AG09319 (cell line): ENCODE measurements at regions not wholly inside any gene's neighbourhood (a gene's known extent, or its start where the extent isn't known, plus 50 kb on each side); places are given as distances from the start of the nearest gene placed in this dataset.
"Not testable (repeated sequence)": the region's sequence is repeated elsewhere in the genome, so short reads cannot be mapped to it uniquely, and the experiment has no call there.

Experiments
- DNase-seq: peaks from one replicate; pipeline ENCODE4 v3.0.0-alpha.2; 2010; ENCODE audit warnings: low read depth; ENCODE audit errors: extremely low read depth

DNA sequence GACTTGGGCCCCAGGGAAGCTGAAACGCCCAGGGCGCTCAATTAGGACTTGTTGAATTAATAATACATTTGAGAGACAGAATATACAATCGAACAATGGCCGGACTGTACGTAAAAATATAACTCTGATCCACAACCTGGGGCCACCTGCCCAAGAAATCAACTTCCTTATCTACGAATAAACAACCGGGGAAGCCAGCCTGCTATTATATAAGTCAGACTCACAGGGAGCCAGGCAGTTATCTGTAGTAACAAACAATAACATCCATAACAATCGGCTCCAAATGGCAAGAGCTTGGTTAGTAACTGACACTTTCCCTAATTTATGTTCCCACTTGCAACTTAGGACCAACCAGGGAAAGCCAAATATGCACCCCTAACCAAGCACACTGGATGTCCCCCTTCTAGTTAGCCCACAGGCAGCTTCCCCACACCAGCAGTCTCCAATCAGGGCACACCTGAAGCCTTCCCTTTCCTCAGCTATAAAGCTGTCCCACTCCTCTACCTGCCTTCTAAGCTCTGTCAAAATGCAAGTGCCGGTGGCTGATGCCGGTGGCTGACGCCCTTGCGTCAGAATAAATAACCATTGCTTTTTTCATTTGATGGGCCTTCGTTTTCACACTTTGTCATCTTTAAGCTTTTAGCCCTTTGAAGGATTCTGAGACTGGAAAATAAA lies 135.2 kb downstream of the FAM72B start:
- not testable (repeated sequence) for DNase-seq

DNA sequence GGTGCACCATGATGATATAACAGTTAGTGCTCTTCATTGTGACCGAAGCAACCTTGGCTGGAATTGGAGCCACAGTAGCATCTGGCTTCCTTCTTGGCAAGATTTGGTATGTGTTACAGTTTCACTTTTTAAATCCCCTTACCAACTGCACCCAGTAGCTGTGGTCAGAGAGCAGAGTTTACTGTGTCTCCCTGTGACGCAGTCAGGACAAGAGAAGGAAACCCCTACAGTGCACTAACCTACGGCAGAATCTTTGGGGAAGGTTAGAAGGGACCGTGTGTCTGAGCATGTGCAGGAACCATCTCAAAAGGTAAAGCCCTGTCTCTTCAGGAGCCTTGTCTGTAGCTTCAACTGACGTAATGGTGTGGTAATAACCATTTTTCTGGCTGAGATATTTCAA lies 134.0 kb downstream of the FAM72B start:
- DNase-seq = not testable (repeated sequence)

DNA sequence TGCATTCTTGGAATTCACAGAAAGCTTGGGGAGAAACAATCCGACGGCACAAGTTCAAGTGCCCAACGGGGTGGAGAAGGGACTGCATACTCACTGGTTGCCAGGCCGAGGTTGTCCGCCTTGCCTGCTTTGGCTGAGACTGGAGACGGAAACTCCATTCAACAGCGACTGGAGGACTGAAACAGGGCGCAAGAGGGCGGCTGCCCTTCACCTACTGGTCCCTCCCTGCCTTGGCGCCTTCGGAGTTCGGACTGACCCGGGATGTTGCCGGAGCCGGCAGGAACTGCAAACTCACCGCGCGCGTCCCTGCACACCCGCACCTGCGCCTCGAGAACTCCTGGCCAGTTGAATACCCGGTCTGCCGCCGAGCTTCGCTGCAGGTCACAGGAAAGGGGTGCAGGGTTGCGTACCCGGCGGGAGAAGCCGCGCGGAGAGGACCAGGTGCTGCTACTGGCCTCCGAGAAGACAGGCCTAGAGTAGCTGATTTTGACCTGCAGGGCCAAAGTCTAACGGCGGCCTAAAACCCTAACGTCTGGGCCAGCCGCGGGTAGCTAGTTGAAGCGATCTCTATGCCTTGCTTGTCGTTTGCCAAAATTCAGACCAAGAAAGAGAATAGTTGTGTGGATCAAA lies 132.9 kb downstream of the FAM72B start:
- DNase-seq = not testable (repeated sequence)

DNA sequence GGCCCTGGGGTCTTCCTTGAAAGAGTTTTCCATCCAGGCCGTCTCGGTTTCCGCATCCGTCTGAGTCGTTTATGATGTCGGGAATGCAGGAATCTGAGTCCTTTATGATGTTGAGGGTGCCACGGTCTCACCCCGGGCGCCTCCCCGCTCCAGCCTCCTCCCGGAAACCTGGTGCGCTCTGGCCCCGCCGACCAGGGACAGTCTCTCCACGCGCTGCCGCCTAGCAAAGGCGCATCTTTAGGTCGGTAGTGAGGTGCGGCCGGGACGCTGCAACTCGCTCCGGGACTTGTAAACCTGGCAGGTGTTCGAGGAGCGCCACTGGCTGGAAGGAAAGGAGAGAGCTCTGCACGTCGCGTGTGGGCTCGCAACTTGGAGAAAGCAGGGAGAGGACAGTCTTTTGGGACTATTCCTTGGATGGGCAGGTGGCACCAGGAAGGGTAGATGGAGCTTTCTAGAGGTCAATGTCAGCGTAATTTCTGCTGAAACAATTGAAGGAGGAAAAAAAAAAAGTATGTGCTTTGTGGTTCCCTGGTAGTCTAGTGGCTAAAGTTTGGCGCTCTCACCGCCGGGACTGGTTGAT lies 132.0 kb downstream of the FAM72B start:
- not testable (repeated sequence) for DNase-seq

DNA sequence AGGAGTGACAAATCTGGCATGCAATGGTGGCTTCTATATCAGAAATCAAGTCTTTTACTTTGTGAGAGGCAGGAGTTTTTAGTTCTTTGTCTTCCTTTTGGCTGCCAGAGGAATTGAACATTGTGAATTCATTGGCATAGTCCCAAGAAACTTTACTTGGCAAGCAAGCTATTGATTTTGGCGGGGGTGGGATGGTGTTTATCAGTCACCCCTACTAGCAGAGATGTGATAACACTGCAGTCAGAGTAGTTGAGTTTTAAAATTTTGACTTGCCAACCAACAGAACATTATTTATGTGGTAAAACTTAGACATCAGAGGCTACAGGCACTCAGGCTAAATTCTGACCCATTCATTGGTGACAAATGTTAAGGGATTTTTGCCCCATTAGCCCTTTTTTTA lies 129.2 kb downstream of the FAM72B start:
- DNase-seq = not testable (repeated sequence)

DNA sequence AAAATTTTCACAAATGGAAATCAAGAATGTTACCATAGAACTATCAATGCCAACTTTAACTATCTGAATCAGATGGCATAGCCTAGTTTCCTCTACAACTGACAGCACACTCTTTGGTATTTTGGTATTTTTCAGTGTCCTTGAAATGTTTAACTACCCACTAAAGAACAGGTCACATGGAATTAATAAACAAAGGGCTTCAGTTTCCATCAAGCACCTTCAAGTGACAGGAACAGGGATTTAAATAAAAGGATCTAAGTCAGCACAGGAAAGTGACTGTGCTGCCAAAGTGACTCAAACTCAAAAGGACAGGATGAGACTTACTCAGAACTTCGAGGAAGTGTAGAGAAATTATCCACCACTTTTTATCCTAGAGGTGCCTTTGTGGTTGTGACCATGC lies 117.2 kb downstream of the FAM72B start:
- DNase-seq = not testable (repeated sequence)

DNA sequence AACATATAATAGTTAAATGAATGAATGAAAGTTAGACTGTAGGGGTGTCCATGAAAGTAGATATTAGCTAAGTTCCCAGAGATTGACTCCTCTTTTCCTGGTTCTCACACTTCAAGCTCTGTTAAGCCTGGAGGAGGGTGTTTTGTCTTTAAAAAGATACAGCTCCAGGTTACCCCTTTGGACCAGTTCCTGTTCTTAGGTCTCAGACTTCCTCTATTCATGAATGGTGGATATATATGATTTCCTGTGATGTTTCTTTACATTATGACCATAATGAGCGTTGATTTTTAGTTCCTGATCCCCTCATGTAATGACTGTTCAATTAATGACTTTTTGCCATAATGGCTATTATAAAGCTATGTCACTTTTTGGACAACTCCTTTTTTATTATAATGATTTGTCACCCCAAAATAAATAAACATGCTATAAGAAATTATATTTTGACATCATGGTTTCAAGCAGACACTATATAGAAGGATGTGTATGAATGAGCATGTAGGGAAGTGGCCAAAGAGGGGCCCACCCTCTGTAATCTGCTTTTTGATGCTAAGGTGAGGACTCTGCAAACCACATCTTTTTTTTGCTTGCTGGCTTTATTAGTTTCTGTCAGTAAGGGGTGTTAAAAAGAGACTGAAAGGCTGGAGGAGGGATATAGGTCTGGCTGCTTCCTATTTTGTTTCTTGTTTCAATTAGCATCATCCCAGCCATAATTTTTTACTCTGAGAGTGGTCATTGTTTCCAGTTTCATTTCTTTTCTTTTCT lies 115.2 kb downstream of the FAM72B start:
- not testable (repeated sequence) for DNase-seq

DNA sequence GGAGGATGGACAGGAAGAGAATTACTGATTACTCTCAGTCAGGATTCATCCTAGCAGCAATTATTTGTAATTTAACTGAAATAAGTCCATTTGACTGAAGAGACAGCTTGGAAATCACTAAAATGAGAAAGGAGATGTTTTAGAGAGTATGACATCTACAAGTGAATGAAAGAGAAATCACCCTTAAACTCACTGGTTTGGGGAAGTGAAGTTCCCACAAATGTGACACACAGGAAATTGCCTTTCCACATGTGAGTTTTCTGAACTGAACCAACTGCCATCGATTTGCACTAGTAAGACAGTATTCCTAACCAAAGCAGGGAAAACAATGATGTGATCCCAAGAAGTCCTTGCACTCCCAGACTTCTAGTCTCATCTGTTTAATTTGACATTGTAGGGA lies 110.3 kb downstream of the FAM72B start:
- not testable (repeated sequence) for DNase-seq

DNA sequence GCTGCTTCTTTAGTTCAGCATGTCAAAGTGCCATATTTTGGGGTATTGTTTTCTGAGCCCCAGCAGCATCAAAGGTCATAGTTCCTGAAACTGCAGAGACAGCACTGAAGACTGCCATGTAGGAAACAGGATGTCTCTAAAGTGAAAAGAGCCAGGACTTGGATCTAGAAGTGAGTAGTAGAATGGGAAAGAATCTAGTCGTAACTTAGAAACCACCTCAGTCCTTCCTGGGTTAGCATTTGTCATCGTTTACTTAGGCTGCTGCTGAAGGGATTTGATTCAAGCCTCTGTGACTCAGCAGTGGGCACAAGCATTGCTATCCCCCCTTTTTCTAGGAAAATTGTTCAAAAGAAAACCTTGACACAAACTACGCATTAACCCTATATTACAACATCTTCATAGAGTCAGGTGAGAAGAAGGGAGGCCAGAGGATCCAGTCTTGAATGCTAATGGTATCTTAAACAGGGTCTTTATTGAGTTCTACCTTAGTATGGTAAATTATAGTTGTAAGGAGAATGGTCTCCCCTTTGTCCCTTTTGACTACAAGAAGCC lies 108.8 kb downstream of the FAM72B start:
- DNase-seq = not testable (repeated sequence)

DNA sequence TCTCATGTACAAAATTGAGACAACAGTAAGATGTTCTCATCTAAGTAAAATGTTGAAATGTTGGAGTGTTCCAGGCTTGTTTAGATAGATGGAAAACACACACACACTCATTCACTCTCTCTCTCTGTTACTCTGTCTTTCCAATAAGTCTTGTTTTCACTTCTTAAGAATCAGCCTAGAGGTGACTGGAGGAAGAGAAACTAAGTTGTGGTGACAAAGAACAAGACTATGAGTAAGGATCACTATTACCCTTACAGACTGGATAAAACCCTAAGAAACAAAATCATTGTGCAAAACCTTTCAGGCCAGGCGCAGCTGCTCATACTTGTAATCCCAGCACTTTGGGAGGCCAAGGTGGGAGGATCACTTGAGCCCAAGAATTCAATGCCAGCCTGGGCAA lies 107.5 kb downstream of the FAM72B start:
- not testable (repeated sequence) for DNase-seq

DNA sequence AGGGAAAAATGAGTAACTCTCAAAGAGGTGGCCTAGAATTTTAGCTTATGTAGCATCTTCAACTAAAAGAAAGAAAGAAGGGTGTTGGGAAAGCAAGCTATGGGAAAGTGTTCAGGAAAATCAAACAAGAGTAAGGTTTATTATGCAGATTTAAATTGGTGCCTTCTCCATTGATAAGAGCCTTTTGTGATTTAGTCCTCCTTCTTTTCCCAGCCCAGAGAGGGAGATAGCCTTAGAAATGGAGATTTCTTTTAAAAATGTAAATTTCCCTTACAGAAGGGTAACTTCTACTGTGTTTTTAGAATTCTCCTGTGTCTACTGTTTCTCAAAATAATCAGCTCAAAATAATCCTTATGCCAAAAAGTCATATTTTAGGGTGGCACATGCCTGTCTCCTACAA lies 104.5 kb downstream of the FAM72B start:
- DNase-seq = not testable (repeated sequence)

DNA sequence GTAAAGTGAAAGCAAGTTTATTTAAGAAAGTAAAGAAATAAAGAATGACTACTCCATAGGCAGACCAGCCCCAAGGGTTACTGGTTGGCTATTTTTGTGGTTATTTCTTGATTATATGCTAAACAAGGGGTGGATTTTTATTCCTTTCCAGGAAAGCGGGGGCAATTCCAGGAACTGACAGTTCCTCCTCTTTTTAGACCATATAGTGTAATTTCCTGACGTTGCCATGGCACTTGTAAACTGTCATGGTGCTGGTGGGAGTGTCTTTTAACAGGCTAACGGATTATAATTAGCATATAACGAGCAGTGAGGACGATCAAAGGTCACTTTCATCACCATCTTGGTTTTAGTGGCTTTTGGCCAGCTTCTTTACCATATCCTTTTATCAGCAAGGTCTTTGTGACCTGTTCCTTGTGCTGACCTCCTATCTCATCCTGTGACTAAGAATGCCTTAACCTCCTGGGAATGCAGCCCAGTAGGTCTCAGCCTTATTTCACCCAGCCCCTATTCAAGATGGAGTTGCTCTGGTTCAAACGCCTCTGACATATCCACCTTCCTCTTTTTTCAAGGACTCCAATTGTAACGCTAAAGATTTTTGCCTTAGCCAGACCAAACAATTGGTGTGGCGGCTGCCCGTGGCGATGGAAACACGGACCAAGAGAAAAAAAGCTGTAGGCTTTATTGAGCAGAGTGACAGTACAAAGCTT lies 103.8 kb downstream of the FAM72B start:
- not testable (repeated sequence) for DNase-seq

DNA sequence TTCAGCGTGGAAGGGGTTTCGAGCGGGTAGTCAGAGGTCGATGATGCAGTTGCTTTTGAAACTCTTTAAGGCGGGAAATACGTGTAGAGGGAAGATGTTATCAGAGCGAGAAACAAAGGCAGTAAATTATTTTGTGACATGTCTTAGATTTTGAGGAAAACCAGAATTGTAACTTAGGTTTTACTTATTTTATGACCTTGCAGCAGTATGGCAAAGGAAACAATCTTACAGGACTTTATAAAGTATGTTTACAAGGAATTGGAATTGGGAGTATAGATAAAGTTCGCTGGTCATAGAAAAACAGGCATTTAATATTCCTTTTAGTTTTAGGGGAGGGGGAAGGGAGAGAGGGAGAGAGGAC lies 103.3 kb downstream of the FAM72B start:
- not testable (repeated sequence) for DNase-seq

DNA sequence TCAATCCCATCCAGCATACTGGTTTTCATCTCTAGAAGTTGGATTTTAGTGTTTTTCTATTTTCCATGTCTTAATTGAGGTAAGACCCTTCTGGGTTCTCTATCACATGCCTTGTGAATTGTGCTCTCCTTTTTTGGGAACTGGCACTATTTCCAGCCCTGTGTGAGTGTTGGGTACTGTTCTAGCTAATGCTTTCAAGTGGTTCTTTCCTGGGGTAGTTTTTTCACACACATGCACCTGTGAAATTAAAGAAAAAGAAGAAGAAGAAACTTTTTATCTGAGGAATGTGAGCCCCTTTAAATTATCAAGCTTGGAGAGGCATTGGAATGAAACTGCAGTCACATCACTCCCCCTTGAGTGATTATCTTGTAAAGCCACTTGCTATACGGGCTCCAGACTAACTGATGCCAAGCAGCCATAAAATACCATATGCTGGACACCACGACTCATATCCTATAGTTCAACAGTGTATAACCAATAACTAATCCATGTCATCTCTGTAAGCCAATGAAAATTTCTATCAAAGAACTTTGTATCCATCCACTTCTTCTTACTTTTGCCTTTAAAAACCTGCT lies 102.4 kb downstream of the FAM72B start:
- not testable (repeated sequence) for DNase-seq

DNA sequence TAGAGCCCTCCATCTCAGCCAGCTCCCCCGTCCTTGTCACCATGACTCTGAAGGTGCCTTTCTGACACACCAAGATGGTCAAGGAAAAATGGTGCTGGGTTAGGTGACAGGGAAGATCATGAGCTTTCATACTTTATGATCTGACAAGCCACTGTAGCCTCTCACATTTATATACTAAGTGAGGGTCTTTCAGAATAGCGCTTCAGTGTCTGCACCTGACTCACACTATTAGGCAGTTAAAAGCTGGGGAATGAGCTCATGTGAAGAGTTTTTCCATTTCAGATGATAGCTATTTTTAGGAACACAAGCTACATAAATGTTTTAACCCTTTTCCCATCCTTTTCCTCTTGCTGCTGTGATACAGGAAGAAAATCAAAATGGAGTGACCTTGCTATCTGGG lies 101.1 kb downstream of the FAM72B start:
- not testable (repeated sequence) for DNase-seq

DNA sequence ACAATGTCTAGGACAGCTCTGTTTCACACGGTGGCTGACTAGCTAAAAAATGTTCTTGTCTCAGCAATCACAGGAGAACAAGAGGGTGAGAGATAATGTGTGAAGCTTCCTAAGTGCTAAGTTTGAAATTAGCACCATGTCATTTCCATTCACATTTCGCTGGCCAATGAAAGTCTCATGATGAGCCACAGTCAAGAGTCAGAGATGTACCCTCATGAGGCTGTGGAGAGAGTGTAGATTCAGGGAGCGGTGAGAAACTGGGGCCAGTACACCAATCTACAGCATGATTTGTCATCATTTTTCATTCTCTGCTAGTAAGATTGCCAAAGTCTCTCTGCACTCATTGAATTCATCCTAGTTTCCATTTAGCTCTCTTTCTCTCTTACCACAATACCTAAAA lies 97.9 kb downstream of the FAM72B start:
- not testable (repeated sequence) for DNase-seq

DNA sequence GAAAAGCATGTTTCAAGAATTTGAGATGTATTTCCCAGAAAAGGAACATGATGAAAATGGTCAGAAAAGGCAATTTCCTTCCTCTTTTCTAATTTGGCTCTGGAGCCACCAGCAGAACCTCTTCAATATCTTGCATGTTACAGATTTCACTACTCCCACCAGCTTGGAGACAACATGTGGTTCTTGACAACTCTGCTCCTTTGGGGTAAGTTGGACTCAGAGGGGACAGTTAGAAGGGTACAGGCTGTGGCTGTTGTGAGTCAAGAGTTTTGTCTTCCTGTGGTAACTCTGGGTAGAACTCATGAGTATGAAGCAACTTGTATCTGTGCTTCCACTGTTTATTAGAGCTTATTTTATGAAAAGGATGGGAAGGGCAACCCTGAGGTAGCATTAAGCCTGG lies 96.9 kb downstream of the FAM72B start:
- not testable (repeated sequence) for DNase-seq

DNA sequence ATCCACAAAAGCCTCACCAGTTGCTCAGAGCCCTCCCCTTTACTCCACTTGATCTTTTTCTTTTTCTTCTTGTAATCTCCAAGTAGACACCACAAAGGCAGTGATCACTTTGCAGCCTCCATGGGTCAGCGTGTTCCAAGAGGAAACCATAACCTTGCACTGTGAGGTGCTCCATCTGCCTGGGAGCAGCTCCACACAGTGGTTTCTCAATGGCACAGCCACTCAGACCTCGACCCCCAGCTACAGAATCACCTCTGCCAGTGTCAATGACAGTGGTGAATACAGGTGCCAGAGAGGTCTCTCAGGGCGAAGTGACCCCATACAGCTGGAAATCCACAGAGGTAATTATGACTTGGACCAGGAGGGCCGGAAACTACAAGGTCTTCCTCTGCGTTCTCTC lies 95.6 kb downstream of the FAM72B start:
- DNase-seq = not testable (repeated sequence)

DNA sequence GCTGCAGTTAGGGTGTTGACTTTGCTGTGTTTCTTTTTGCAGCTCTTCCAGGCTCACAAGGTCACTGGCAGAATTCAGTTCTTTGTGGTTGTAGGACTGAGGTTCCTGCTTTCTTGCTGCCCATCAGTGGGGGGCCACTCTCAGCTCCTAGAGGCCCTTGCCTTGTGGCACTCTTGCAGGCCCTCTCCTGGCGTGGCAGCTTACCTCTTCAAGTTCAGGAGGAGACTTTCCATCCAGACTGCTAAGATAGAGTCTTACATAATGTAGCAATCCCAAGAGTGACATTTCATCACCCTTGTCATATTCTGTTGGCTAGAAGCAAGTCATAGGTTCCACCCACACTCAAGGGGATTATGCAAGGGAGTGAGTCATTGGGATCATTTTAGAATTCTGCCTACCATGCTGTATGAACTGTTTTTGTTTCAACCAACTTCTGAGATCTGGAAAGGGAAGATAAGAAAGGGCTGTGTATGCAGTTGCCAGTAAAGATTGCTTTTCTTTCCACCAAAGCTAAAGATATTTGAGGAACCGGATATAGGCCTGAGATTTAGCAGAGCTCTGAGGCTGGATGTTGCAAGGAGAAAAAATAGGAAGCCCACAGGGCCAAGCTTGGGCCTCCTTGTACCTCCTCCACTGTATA lies 91.7 kb downstream of the FAM72B start:
- not testable (repeated sequence) for DNase-seq

DNA sequence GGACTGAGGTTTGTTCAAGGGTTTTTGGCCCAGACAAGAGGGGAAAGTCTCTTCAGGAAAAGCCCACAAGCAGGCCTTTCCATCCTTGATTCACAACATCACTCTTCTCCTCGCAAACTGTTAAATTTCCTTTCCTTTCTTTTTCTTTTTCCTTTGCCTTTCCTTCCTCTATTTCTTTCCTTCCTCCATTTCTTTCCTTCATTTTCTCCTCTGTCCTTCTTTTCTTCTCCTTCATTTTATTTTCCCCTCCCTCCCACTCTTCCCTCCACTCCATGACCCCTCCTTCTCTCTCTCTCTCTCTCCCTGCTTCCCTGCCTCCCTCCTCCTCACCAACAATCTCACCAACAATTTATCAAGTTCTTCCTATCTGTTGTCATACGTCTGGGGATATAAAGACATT lies 89.1 kb downstream of the FAM72B start:
- DNase-seq = not testable (repeated sequence)
